H9 (cell line): ENCODE measurements at regions not wholly inside any gene's neighbourhood (a gene's known extent, or its start where the extent isn't known, plus 50 kb on each side); places are given as distances from the start of the nearest gene placed in this dataset.

Experiments used
- DNase-seq: peaks from one replicate; pipeline ENCODE4 v3.0.0-alpha.2; 2017
- H2AFZ ChIP-seq: one replicate; pipeline ENCODE4 v1.6.1; 2013; ENCODE audit warnings: mild to moderate bottlenecking, low read length, control low read depth, moderate library complexity
- H2AK5ac ChIP-seq: 2 replicates; pipeline ENCODE4 v1.6.1; 2013; ENCODE audit warnings: low read length, control low read depth, mixed read lengths; ENCODE audit not compliant: insufficient read length
- H2BK120ac ChIP-seq: one replicate; pipeline ENCODE4 v1.6.1; 2013; ENCODE audit warnings: low read depth, mild to moderate bottlenecking, low read length, control low read depth, inconsistent platforms; ENCODE audit not compliant: poor library complexity, severe bottlenecking
- H2BK12ac ChIP-seq: 2 replicates; pipeline ENCODE4 v1.6.1; 2013; ENCODE audit warnings: low read length, control low read depth, mixed read lengths, low read depth; ENCODE audit not compliant: insufficient read length
- H2BK15ac ChIP-seq: 2 replicates; pipeline ENCODE4 v1.6.1; 2013; ENCODE audit warnings: low read depth, low read length, control low read depth
- H2BK20ac ChIP-seq: one replicate; pipeline ENCODE4 v1.6.1; 2013; ENCODE audit warnings: low read depth, mild to moderate bottlenecking, low read length, control low read depth, inconsistent platforms; ENCODE audit not compliant: poor library complexity, severe bottlenecking
- H2BK5ac ChIP-seq: 2 replicates; pipeline ENCODE4 v1.6.1; 2013; ENCODE audit warnings: low read length, control low read depth, mixed read lengths; ENCODE audit not compliant: insufficient read length
- H3K14ac ChIP-seq: 2 replicates; pipeline ENCODE4 v1.6.1; 2013; ENCODE audit warnings: low read length, control low read depth; ENCODE audit not compliant: insufficient read depth
- H3K18ac ChIP-seq: 2 replicates; pipeline ENCODE4 v1.6.1; 2013; ENCODE audit warnings: low read depth, mild to moderate bottlenecking, mixed read lengths, low read length, control low read depth; ENCODE audit not compliant: insufficient read length
- H3K23ac ChIP-seq: 2 replicates; pipeline ENCODE4 v1.6.1; 2013; ENCODE audit warnings: low read length, control low read depth, mixed read lengths, low read depth; ENCODE audit not compliant: insufficient read length
- H3K23me2 ChIP-seq: 2 replicates; pipeline ENCODE4 v1.6.1; 2013; ENCODE audit warnings: low read depth, mild to moderate bottlenecking, mixed read lengths, low read length, control low read depth; ENCODE audit not compliant: insufficient read length, poor library complexity, severe bottlenecking
- H3K27ac ChIP-seq: 2 replicates; pipeline ENCODE4 v1.5.1; 2013; ENCODE audit warnings: low read length, control low read depth, mixed read lengths, low read depth; ENCODE audit not compliant: insufficient read length
- H3K27me3 ChIP-seq: 2 replicates; pipeline ENCODE4 v1.6.1; 2013; ENCODE audit warnings: low read length, control low read depth, inconsistent platforms; ENCODE audit not compliant: insufficient read depth
- H3K4ac ChIP-seq: 2 replicates; pipeline ENCODE4 v1.6.1; 2013; ENCODE audit warnings: low read depth, mild to moderate bottlenecking, control low read depth, inconsistent platforms, low read length, moderate library complexity
- H3K4me1 ChIP-seq: 2 replicates; pipeline ENCODE4 v1.6.1; 2013; ENCODE audit warnings: low read length, control low read depth, inconsistent platforms; ENCODE audit not compliant: insufficient read depth
- H3K4me2 ChIP-seq: 2 replicates; pipeline ENCODE4 v1.6.1; 2013; ENCODE audit warnings: low read length, control low read depth, mixed read lengths; ENCODE audit not compliant: insufficient read length, insufficient read depth
- H3K56ac ChIP-seq: 2 replicates; pipeline ENCODE4 v1.6.1; 2013; ENCODE audit warnings: low read depth, mild to moderate bottlenecking, mixed read lengths, low read length, control low read depth; ENCODE audit not compliant: insufficient read length
- H3K79me1 ChIP-seq: 2 replicates; pipeline ENCODE4 v1.6.1; 2013; ENCODE audit warnings: low read depth, mild to moderate bottlenecking, moderate library complexity, low read length, control low read depth, inconsistent platforms; ENCODE audit not compliant: insufficient read depth, poor library complexity, severe bottlenecking
- H3K79me2 ChIP-seq: 2 replicates; pipeline ENCODE4 v1.6.1; 2013; ENCODE audit warnings: low read length, control low read depth, inconsistent platforms; ENCODE audit not compliant: insufficient read depth
- H3K9ac ChIP-seq: 2 replicates; pipeline ENCODE4 v1.6.1; 2013; ENCODE audit warnings: low read length, control low read depth, mixed read lengths; ENCODE audit not compliant: insufficient read length; ENCODE audit errors: extremely low read depth
- H3K9me3 ChIP-seq: one replicate; pipeline ENCODE4 v1.6.1; 2013; ENCODE audit warnings: low read depth, low read length, inconsistent platforms; ENCODE audit not compliant: control insufficient read depth
- H3T11ph ChIP-seq: one replicate; pipeline ENCODE4 v1.6.1; 2013; ENCODE audit warnings: mild to moderate bottlenecking, low read length, control low read depth, inconsistent platforms
- H4K20me1 ChIP-seq: one replicate; pipeline ENCODE4 v1.6.1; 2013; ENCODE audit not compliant: control insufficient read depth, insufficient read length, insufficient read depth
- H4K5ac ChIP-seq: 2 replicates; pipeline ENCODE4 v1.6.1; 2013; ENCODE audit warnings: low read depth, mild to moderate bottlenecking, mixed read lengths, low read length, control low read depth; ENCODE audit not compliant: insufficient read length
- H4K8ac ChIP-seq: replicated peaks from 2 replicates; pipeline ENCODE4 v1.6.1; 2013; ENCODE audit warnings: low read length, control low read depth, mixed read lengths, low read depth; ENCODE audit not compliant: insufficient read length
- H4K91ac ChIP-seq: 2 replicates; pipeline ENCODE4 v1.6.1; 2013; ENCODE audit warnings: low read depth, mild to moderate bottlenecking, moderate library complexity, mixed read lengths, low read length, control low read depth; ENCODE audit not compliant: insufficient read length
- H3K27ac Mint-ChIP-seq, 3 experiments: 2 replicates in 2 of 3; 3 replicates in 1 of 3; pipeline ENCODE4 v1.8.0; 2020 to 2021; ENCODE audit warnings: mixed read lengths in 3 of 3, mild to moderate bottlenecking in 1 of 3, moderate library complexity in 1 of 3
- H3K27me3 Mint-ChIP-seq: 2 replicates; pipeline ENCODE4 v1.8.0; 2021; ENCODE audit warnings: low read depth, mild to moderate bottlenecking, moderate library complexity, mixed read lengths
- H3K36me3 Mint-ChIP-seq, 3 experiments: 2 replicates in 2 of 3; 3 replicates in 1 of 3; pipeline ENCODE4 v1.8.0; 2020 to 2021; ENCODE audit warnings: low read depth in 3 of 3, mixed read lengths in 3 of 3; ENCODE audit not compliant: insufficient read depth in 1 of 3
- H3K4me1 Mint-ChIP-seq, 2 experiments: 2 replicates each; pipeline ENCODE4 v1.8.0; 2020; ENCODE audit warnings: mixed read lengths in 2 of 2
- H3K4me3 Mint-ChIP-seq, 2 experiments: 2 replicates in 1 of 2; 3 replicates in 1 of 2; pipeline ENCODE4 v1.8.0; 2020 to 2021; ENCODE audit warnings: mild to moderate bottlenecking in 2 of 2, mixed read lengths in 2 of 2, moderate library complexity in 1 of 2
- H3K9me3 Mint-ChIP-seq, 2 experiments: 2 replicates in 1 of 2; 3 replicates in 1 of 2; pipeline ENCODE4 v1.8.0; 2020; ENCODE audit warnings: mild to moderate bottlenecking in 2 of 2, mixed read lengths in 2 of 2, moderate library complexity in 1 of 2
- CTCF ChIP-seq: fragments of 200-600 bp; sonication (generic); conservative IDR thresholded peaks from 3 replicates; pipeline ENCODE4 v1.8.0; 2021; ENCODE audit warnings: antibody characterized with exemption, mild to moderate bottlenecking
- WGBS: extraction: QIAGEN DNeasy Blood & Tissue Kit; methylation state at CpG from one replicate; pipeline ENCODE4 v1.1.7; 2013; ENCODE audit warnings: missing lambda C conversion rate, low lambda C conversion rate, mixed read lengths; ENCODE audit not compliant: insufficient read length; ENCODE audit errors: extremely low coverage; 5-methylcytosine and 5-hydroxymethylcytosine counted together

- no peak overlapping the region for H4K8ac ChIP-seq
- no peak overlapping the region for H2BK12ac ChIP-seq
- no peaks in the 10 kb centered on the region for H4K20me1 ChIP-seq
- H3K27me3 Mint-ChIP-seq, result peaks cover 3% of the 10 kb centered on the region
- H3K23me2 ChIP-seq, result no peaks in the 10 kb centered on the region
- no peak overlapping the region for H4K91ac ChIP-seq
- H3K56ac ChIP-seq, result no peak overlapping the region
- H3K36me3 Mint-ChIP-seq, result no peaks in the 10 kb centered on the region
- H3K4ac ChIP-seq, result no peak overlapping the region
- no peaks in the 10 kb centered on the region for H3K4me1 ChIP-seq
- H3K27ac ChIP-seq, result no peak overlapping the region
- no peak overlapping the region for H3K18ac ChIP-seq
- H3K4me2 ChIP-seq, result no peak overlapping the region
- no peak overlapping the region for H3K14ac ChIP-seq
- no peak overlapping the region for H2BK120ac ChIP-seq
- H3K9ac ChIP-seq, result no peak overlapping the region
- no peak overlapping the region for H3T11ph ChIP-seq
- WGBS, result no CpG with 5 or more reads among the region's 3 CpGs
- no peak for TF ChIP-seq CTCF
- no peak overlapping the region for H4K5ac ChIP-seq
- no peak overlapping the region for H3K27ac Mint-ChIP-seq
- H2BK5ac ChIP-seq, result no peak overlapping the region
- no peak overlapping the region for H2BK15ac ChIP-seq
- no peaks in the 10 kb centered on the region for H3K9me3 Mint-ChIP-seq
- no peak overlapping the region for H3K23ac ChIP-seq
- H3K4me3 Mint-ChIP-seq, result no peak overlapping the region
- H2BK20ac ChIP-seq, result no peak overlapping the region
- H3K4me1 Mint-ChIP-seq, result 0 out of 4 replicates have a peak, but pooled peaks cover 0 to 3% of the 10 kb centered on the region in 2 experiments
- H3K79me2 ChIP-seq, result no peaks in the 10 kb centered on the region
- no peak overlapping the region for H2AK5ac ChIP-seq
- H2AFZ ChIP-seq, result no peak overlapping the region
- no peaks in the 10 kb centered on the region for H3K9me3 ChIP-seq
- H3K27me3 ChIP-seq, result no peaks in the 10 kb centered on the region
- no peak for DNase-seq
- no peaks in the 10 kb centered on the region for H3K79me1 ChIP-seq
Observed at GRCh38 chr16:6541267-6541666, 791.4 kb upstream of the RBFOX1 start.
